ENCODE measurements at regions not wholly inside any gene's neighbourhood (a gene's known extent, or its start where the extent isn't known, plus 50 kb on each side); places are given as distances from the start of the nearest gene placed in this dataset.

DNA sequence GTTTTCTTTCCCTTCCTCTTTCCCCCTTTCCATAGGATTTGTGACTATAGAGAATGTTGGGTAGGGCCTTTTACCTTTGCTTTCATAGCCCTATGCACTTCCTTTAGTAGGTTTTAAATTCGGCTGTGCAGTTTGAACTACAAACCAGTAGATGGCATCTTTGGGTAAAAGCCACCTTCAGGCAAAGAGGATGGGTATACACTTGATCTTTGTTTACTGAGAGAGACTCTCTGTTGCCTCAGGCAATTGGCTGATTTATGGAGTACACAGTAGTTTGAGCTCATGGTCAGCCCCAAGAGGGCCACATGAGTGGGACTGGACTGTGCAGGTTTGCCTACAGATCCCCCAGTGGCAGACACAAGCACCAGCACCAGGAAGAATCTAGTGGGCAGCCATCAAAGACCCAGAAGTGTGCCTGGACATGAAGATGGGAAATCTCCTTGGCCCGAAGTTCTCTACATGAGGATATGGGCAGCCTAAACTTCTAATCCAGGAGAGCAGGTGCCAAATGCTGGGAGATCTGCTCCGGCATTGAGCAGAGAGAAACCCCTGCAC lies 1304.3 kb upstream of the DDX18 start:
- intact Hi-C loops (cut with micrococcal nuclease; ENCODE audit: unreplicated experiment) = no loop called here
- POLR2A ChIA-PET = no interaction called here
- in situ Hi-C loops (cut with HindIII; ENCODE audit: low pct_unique_long_range_greater_than_20kb, low sequenced_read_pairs) = no loop called here

DNA sequence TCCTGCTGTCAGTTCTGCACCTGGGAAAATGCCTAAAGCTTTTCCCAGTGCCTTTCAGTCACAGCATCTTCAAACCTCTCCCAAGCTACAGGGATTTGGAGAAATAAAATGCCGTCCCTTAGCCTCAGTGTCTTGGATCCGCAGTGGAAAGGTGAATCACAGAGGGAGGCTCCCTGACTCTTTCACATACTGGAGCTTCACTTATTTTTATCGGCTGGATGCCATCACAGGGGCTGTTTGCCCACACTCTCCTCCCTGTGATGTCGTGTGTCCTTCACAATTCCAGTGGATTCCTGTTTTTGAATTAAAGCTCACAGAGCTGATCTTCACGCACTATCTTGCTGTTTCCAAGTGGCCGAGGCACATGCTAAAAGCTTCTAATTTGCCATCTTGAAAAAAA lies 1303.1 kb upstream of the DDX18 start:
- Histone ChIP-seq H3K27me3 (ENCODE audit: control insufficient read depth, insufficient read depth, low read length) (no peaks in the 10 kb centered on the region), H3K27ac (ENCODE audit: low read length) (no peak overlapping the region), H3K4me3 (ENCODE audit: low read depth in 2 of 2, low read length in 2 of 2) (no peak overlapping the region), H3K4me1 (ENCODE audit: control insufficient read depth, insufficient read depth, low read length) (no peaks in the 10 kb centered on the region), H3K9me3 (ENCODE audit: control insufficient read depth, insufficient read depth, low read depth, low read length) (no peaks in the 10 kb centered on the region), H3K36me3 (ENCODE audit: control insufficient read depth, insufficient read depth, low read length) (no peaks in the 10 kb centered on the region)
- intact Hi-C loops (cut with micrococcal nuclease; ENCODE audit: unreplicated experiment) (no loop called here), in situ Hi-C loops (cut with HindIII; ENCODE audit: low pct_unique_long_range_greater_than_20kb, low sequenced_read_pairs) (no loop called here)
- no peak for ATAC-seq
- DNase-seq (ENCODE audit: low read depth, low spot score) = no peak
- CTCF ChIA-PET = no interaction called here
- POLR2A ChIA-PET = no interaction called here
- TF ChIP-seq SIN3A (IDR thresholded peaks at IDR 0.05; ENCODE audit: borderline replicate concordance, insufficient read depth, low read depth, low read length) (no peak), TCF7L2 (IDR thresholded peaks at IDR 0.05; ENCODE audit: low read depth, low read length) (no peak), POLR2AphosphoS5 (IDR thresholded peaks at IDR 0.05; ENCODE audit: low read depth, low read length) (no peak)
- TF ChIP-seq, protein P1, sequence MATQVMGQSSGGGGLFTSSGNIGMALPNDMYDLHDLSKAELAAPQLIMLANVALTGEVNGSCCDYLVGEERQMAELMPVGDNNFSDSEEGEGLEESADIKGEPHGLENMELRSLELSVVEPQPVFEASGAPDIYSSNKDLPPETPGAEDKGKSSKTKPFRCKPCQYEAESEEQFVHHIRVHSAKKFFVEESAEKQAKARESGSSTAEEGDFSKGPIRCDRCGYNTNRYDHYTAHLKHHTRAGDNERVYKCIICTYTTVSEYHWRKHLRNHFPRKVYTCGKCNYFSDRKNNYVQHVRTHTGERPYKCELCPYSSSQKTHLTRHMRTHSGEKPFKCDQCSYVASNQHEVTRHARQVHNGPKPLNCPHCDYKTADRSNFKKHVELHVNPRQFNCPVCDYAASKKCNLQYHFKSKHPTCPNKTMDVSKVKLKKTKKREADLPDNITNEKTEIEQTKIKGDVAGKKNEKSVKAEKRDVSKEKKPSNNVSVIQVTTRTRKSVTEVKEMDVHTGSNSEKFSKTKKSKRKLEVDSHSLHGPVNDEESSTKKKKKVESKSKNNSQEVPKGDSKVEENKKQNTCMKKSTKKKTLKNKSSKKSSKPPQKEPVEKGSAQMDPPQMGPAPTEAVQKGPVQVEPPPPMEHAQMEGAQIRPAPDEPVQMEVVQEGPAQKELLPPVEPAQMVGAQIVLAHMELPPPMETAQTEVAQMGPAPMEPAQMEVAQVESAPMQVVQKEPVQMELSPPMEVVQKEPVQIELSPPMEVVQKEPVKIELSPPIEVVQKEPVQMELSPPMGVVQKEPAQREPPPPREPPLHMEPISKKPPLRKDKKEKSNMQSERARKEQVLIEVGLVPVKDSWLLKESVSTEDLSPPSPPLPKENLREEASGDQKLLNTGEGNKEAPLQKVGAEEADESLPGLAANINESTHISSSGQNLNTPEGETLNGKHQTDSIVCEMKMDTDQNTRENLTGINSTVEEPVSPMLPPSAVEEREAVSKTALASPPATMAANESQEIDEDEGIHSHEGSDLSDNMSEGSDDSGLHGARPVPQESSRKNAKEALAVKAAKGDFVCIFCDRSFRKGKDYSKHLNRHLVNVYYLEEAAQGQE (IDR thresholded peaks at IDR 0.05; ENCODE audit: insufficient read depth in 1 of 2, low read depth in 2 of 2, low read length in 1 of 2) = no peak
- TF ChIP-seq, protein P2, sequence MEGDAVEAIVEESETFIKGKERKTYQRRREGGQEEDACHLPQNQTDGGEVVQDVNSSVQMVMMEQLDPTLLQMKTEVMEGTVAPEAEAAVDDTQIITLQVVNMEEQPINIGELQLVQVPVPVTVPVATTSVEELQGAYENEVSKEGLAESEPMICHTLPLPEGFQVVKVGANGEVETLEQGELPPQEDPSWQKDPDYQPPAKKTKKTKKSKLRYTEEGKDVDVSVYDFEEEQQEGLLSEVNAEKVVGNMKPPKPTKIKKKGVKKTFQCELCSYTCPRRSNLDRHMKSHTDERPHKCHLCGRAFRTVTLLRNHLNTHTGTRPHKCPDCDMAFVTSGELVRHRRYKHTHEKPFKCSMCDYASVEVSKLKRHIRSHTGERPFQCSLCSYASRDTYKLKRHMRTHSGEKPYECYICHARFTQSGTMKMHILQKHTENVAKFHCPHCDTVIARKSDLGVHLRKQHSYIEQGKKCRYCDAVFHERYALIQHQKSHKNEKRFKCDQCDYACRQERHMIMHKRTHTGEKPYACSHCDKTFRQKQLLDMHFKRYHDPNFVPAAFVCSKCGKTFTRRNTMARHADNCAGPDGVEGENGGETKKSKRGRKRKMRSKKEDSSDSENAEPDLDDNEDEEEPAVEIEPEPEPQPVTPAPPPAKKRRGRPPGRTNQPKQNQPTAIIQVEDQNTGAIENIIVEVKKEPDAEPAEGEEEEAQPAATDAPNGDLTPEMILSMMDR (IDR thresholded peaks at IDR 0.05) = no peak
- BruUV-seq (replicated peaks) = no TSS peak

More for the DNA sequence above, 1304.3 kb upstream of the DDX18 start:
- H3K27me3 ChIP-seq (ENCODE audit: control insufficient read depth, insufficient read depth, low read length) = no peaks in the 10 kb centered on the region
- H3K4me1 ChIP-seq (ENCODE audit: control insufficient read depth, insufficient read depth, low read length) = no peaks in the 10 kb centered on the region
- 0 out of 2 replicates have a peak, but pooled peaks have one; percentile 51 for ATAC-seq
- CTCF ChIA-PET = no interaction called here
- peak; percentile 7 for DNase-seq (ENCODE audit: low read depth, low spot score)
- no peak overlapping the region for H3K27ac ChIP-seq (ENCODE audit: low read length)
- no peaks in the 10 kb centered on the region for H3K36me3 ChIP-seq (ENCODE audit: control insufficient read depth, insufficient read depth, low read length)
- TF ChIP-seq, protein P2 (IDR thresholded peaks at IDR 0.05) = peak; percentile 56
- TF ChIP-seq, protein P1 (IDR thresholded peaks at IDR 0.05; ENCODE audit: insufficient read depth in 1 of 2, low read depth in 2 of 2, low read length in 1 of 2) = no peak
- H3K4me3 ChIP-seq (ENCODE audit: low read depth in 2 of 2, low read length in 2 of 2) = no peak overlapping the region
- H3K9me3 ChIP-seq (ENCODE audit: control insufficient read depth, insufficient read depth, low read depth, low read length) = no peaks in the 10 kb centered on the region
- BruUV-seq (replicated peaks) = no TSS peak
